Islet precursor cell (in vitro differentiated cells): ENCODE measurements at regions not wholly inside any gene's neighbourhood (a gene's known extent, or its start where the extent isn't known, plus 50 kb on each side); places are given as distances from the start of the nearest gene placed in this dataset.

Source experiments
- DNase-seq: peaks from one replicate; pipeline ENCODE4 v3.0.0-alpha.2; 2018

DNA sequence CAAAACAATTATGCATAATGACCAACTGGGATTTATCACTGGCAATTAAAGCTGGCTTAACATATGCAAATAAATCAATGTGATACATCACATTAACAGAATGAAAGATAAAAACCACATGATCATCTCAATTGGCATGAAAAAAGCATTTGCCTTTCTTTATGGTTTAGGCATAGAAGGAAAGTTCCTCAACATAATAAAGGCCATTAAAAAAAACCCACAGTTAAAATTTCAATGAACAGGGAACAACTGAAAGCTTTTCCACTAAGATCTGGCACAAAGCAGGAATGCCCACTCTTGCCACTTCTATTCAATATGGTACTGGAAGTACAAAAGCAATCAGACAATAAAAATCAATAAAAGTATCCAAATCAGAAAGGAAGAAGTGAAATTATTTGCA, 151.2 kb upstream of the CD180 start:
- DNase-seq = no peak

DNA sequence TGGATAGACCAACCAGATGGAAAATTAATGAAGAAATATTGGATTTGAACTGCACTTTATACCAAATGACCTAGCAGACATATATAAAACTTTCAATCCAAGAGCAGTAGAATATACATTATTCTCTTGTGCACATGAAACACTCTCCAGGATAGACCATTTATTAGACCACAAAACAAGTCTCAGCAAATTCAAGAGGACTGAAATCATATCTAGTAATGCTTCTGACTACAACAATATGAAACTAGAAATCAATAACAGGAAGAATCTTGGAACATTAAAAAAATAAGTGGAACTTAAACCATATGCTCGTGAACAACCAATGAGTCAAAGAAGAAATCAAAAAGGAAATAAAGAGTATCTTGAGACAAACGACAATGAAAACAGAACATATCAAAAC, 150.0 kb upstream of the CD180 start:
- DNase-seq = no peak

DNA sequence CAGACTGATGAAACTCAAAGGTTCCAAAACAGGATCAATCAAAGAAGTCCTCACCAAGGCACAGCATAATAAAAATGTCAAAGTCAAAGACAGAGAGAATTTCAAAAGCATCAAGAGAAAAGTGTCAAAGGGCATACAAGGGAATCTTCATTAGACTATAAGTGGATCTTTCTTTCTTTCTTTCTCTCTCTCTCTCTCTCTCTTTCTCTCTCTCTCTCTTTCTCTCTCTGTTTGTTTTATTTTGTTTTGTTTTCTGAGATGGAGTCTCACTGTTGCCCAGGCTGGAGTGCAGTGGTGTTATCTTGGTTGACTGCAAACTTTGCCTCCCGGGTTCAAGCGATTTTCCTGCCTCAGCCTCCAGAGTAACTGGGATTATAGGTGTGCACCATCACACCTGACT, 148.3 kb upstream of the CD180 start:
- no peak for DNase-seq

DNA sequence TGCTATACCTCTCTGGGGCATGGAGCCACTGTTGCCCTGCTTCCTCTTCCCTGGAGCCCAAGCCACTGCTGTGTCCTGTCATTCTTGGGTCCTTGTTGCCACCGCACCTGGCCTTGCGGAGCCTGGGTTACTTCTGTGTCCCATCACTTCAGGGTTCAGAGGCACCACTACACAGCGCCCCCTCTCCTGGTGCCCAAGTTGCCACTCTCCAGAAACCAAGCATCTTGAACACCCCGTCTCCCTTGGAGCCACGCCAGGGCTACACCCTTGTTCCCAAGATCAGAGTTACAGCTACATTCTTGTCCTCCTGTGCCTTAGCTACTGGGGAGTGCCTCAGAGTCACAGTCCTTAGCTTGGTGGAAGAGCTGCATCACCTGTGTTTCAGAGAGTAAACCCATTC, 147.2 kb upstream of the CD180 start:
- DNase-seq = no peak

DNA sequence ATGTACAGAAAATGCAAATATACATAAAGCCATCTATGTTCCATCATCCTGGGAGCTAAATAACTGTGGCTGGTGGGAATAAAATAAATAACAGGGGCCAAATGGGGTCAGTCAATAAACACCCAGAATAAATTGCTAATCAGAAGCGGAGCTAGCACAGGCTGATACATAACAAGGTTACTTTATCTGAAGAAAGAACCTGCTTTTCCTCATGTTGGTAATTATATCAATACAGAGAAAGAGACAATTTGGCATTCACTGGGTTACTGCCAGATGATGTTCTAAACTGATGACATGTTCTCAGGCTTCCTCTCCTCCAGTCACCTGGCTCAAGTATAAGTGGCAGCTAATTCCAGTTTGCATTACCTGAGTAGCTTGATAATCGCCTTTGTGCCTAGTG, 144.9 kb upstream of the CD180 start:
- DNase-seq = no peak

DNA sequence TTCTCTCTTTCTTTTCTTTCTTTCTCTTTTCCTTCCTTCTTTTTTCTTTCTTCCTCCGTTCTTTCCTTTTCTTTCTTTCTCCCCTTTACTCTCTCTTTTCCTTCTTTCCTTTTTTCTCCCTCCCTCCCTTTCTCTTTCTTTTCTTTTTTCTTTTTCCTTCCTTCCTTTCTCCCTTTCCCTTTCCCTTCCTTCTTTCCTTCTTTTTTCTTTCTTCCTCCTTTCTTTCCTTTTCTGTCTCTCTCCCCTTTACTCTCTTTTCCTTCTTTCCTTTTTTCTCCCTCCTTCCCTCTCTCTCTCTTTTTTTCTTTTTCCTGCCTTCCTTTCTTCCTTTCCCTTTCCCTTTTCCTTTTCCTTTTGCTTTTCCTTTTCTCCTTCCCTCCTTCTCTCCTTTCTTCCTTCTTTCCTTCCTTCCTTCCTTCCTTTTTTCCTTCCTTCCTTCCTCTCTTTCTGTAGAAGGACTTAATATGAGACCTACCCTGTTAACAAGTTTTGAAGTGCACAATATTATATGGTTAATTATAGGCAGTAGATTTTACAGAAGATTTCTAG, 142.7 kb upstream of the CD180 start:
- DNase-seq = no peak

DNA sequence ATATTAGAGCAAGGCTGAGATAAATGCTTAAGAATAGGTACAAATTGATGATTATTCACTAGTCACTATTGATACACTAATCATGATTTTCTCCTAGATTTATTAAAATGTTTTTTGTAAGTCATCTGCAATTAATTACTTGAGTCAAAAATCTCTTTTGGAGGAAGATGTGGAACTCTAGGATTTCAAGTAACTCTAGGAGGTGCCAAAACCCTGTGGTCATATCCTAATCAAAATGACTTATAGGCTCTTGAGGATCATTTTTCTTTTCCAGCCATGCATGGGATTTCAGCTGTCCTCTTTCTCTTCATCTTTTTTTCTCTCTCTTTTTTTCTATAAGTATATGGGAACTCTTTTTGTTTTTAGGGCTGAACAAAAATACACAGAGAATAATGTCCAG, 141.8 kb upstream of the CD180 start:
- no peak for DNase-seq

DNA sequence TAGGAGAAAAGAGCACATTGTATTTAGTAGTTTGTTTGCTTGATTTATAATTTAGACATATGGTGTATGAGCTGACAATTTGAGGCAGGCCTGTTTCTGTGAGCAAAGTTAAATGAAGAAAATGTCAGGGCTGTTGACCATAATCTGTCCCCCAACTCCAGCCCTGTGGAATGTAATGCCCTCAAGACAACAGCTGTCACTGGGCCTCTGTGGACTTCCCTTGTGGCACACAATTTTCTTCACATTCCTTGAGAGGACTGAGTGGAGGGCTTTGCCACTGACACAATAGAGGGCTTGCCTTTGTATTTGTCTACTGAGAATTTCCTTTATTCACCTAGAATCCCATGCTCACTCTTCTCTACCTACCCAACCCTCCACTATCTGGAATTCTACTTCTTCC, 141.2 kb upstream of the CD180 start:
- DNase-seq = no peak

DNA sequence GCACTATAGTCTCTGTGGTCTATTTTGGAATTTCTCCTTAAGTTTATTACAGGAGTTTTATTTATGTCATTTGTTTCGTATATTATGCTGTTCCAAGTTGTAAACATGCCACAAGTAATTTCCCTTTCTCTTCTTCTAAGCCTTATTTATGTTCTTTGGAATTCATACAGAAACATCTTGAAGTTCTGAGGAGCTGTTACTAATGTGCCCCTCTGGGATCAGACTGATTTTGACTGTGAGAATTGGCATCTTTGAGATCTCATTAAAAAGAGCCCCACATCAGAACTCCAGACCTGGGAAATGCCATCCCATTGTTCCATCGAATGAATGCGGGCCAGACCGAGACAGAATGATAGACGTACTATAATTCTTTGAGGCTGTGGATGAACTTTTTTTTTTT, 138.8 kb upstream of the CD180 start:
- no peak for DNase-seq

DNA sequence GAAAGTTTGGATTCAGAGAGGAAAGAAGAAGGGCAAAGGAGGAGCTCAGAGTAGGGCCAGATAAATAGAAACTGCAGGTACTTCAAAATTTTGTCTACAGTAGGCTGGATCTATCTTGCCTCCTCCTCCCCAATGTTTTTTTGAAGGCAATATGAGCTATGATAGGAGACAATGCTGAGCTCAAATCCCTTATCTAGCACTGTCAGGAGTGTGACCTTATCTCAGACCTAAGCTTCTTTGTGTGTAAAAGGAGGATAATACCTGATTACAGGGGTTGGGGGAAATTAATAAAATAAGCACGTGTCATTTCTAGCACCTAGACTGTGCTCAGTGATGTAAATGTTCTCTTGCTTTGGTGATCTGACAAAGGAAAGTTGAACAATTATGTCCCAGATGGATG, 137.8 kb upstream of the CD180 start:
- DNase-seq = no peak

DNA sequence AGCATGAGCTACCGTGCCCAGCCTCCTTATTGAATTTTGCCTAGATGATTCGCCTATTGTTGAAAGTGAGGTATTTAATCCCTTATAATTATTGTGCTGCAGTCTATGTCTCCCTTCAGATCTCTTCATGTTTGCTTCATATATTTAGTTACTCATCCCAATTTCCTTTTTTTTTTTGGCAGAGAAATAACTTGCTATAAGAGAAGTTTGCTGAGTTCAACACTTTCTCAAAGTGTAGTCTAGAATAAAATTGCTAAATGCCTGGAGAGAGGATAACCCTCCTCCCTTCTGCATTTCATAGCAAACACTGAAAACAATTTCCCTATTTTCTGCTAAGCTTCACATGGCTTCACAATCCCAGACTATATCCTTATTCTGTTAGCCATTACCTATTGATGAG, 136.6 kb upstream of the CD180 start:
- DNase-seq = no peak

DNA sequence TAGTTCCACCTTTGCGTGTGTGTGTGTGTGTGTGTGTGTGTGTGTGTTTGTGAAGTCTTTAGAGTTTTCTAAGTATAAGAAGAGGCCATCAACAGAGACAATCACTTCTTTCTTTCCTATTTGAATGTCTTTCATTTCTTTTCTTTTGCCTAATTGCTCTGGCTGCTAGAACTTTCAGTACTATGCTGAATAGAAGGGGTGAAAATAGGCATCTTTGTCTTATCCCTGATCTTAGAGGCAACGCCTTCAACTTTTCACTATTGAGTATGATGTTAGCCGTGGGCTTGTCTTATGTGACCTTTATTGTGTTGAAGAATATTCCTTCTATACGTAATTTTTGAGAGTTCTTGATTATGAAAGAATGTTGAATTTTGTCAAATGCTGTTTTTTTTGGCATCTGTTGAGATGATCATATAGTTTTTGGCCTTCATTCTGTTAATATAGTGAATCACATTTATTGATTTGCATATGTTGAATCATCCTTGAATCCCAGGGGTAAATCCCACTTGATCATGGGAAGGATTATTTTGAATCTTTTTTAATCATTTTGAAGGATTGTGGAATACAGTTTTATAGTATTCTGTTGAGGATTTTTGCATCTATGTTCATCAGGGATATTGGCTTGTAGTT, 134.8 kb upstream of the CD180 start:
- DNase-seq = no peak

DNA sequence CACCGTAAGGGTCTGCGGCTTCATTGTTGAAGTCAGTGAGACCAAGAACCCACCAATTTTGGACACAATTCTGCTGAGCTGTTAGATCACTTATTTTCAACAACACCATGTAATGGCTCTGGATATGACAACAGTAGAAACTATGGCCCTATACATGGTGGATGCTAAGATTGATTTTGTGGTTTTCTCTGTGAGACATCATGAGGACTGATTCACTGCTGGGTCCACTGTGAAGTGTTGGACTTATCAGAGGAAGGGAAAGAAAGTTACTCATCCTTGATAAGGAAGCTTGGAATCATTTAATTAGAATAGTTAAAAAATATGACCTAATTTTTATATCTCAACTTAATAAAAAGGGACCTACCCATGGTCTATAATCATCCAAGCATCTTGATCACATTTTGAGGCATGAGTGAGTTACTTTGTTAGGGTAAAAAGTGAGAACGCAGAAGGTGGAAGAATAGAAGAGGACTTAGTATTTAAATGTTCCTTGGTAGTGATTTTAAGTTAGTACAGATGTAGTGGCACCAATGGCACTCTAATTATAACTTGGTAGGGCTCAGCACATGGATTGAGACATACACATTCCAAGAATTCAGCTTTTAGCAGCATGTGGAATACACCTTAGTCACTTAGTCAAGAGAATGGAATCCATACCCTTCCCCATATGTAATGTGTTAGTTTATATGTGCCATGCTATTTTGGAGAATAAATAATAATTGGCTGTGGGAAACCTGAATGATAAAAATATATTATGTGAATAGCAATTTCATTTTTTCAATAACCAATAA, 123.5 kb upstream of the CD180 start:
- DNase-seq = no peak

DNA sequence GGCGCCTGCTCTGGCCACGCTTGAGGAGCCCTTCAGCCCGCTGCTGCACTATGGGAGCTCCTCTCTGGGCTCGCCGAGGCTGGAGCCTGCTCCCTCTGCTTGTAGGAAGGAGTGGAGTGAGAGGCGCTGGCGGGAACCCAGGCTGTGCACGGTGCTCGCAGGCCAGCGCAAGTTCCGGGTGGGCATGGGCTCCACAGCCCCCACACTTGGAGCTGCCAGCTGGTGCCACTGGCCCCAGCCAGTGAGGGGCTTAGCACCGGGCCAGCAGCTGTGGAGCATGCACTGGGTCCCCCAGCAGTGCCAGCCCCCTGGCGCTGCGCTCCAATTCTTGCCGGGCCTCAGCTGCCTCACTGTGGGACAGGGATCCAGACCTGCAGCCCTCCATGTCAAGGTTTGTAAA, 122.1 kb upstream of the CD180 start:
- no peak for DNase-seq

DNA sequence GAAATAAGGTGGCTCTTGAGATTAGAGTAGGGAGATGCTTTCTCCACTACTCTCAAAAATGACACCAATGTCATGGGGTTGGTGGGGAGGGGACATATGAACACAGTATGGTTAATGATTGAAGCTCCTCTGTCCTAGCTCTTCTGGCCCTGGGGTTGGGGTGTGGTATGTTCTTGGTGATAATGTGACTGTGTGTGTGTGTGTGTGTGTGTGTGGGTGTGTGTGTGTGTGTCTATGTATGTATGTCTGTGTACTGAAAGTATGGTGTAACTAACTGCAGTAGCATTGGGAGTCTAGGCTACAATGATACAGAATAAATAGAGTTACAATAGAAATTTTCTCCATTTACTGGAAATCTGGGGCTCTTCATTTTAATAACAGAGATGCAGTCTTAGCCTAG, 121.0 kb upstream of the CD180 start:
- no peak for DNase-seq

DNA sequence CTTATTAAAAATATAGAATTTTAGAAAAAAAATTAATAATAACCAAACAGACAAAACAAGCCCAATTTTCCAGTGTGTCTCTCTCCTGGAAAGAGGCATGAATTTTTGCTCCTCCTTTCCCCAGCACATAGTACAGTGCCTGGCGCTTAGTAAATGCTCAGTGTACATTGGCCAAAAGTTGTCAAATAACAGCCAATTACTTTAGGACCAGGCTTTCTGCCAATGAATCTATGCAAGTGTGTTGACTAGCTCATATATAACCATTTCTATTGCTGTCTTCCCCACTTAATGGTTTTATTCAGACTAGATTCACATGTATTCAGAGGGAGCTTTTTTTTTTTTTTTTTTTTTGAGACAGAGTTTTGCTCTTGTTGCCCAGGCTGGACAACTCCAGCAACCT, 120.1 kb upstream of the CD180 start:
- DNase-seq = no peak

DNA sequence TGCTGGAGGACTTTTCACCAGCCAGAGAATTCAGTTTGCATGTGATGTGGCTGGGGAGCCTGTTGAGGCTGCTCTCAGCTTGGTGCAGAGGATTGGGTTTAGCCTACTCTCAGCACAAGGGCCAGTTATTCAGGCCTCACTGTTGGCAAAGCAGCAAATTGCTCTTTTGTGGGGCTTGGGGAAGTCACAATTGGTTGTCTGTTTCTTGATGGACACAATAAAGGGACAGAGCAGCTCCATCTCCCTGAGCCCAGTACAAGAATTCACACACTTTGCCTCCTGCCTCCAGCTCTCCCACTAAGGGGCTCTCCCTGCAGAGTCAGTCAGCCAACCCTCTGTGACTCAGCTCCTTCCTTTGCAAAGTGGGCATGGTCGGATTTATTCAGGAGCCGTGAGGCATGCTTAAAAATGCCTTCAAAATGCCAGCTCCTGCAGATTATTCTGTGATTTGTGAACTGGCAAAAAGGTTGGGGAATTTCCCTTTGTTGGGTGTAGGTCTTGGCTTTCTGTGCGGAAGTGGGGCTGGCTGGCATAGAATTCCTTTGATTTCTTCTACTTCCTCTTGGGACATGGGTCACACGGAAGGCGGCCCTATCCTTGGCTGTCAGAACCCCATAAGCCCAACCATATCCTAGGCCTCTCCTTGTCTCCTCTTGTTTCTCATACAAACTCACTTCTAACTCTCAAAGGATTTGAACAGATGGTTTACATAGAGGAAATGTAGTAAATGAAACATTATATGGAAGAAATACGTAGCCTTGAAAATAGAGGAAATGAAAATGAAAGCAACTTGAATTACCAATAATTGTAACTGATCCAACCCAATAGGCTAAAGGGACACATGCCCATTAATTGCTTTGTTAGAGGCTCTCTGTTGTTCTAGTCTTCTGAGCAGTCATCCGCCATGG, 118.7 kb upstream of the CD180 start:
- peak; percentile 64 for DNase-seq

DNA sequence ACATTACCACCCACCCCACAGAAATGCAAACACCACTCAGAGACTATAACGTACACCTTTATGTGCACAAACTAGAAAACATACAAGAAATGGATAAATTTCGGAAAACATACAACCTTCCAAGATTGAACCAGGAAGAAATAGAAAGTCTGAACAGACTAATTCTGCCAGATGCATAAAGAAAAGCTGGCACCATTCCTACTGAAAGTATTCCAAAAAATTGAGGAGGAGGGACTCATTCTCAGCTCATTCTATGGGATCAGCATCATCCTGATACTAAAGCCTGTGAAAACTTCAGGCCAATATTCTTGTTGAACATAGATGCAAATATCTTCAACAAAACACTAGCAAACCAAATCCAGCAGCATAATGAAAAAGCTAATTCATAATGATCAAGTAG, 115.1 kb upstream of the CD180 start:
- no peak for DNase-seq

DNA sequence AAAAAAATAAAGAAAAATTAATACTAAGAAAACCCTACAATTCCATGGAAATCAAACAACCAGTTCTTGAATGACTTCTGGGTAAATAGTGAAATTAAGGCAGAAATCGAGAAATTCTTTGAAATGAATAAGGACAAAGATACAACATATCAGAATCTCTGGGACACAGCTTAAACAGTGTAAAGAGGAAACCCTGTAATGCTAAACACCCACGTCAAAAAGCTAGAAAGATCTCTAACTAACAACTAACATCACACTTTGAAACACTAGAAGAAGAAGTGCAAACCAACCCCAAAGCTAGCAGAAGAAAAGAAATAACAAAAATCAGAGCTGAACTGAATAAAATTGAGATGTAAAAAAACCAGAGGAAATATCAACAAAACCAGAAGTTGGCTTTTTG, 114.6 kb upstream of the CD180 start:
- DNase-seq = no peak

DNA sequence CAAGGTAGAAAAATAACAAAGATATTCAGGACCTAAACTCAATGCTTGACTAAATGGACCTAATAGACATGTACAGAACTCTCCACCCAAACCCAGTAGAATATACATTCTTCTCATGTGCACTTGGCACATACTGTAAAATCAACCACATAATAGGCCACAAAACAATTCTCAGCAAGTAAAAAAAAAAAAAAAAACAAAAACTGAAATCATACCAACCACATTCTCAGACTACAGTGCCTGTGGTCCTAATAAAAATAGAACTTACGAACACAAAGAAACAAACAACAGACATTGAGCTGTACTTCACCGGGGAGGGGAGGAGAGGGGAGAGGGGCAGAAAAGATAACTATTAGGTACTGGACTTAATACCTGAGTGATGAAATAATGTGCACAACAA, 114.1 kb upstream of the CD180 start:
- DNase-seq = no peak

DNA sequence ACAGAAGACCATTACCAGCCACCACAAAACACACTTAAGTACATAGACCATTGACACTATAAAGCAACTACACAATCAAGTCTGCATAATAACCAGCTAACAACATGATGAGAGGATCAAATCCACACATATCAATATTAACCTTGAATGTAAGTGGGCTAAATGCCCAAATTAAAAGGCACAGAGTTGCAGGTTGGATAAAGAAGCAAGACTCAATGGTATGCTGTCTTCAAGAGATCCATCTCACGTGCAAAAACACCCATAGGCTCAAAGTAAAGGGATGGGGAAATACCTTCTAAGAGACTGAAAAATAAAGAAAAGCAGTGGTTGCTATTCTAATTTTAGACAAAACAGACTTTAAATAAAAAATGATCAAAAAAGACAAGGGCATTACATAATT, 113.6 kb upstream of the CD180 start:
- DNase-seq = no peak

DNA sequence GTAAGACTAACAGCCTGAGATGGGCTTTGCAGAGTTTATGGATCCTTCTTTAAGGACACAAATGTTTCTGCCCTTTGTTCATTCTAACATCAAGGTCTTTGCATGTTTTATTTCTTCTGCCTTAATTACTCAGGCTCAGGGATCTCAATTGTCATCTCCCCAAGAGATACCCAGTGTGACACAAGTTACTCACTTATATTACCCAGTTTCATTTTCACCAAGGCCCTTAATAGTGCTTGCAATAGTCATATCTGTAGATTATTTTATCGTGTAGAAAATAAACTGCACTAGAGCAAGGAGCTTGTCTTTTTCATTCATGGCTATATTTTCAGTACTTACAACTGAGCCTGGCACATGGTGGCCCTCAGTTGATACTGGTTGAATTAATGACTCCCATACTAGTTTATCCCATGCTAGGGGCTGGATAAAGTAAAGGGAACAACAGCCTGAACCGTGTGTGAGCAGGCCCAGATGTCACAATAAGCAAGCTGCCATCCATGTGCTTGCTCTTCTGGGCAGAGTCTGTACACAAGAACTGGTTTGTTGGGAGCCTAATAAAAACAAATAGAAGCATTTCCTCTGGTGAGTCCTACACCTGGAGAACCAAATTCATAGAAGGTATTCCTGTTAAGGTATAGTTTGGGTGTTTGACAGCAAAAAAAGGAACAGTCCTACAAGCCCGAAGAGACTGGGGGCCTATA, 112.5 kb upstream of the CD180 start:
- no peak for DNase-seq
